Left lung (tissue), 4 donors: ENCODE measurements at regions not wholly inside any gene's neighbourhood (a gene's known extent, or its start where the extent isn't known, plus 50 kb on each side); places are given as distances from the start of the nearest gene placed in this dataset.
"Not testable (repeated sequence)": the region's sequence is repeated elsewhere in the genome, so short reads cannot be mapped to it uniquely, and the experiment has no call there.

Experiments
- ATAC-seq: fragments of 200-7000 bp; cut with Tn5 transposase; one replicate; pipeline ENCODE4 v1.9.1; 2020; ENCODE audit warnings: moderate library complexity
- DNase-seq, 4 donors: peaks; one replicate each; pipeline ENCODE4 v3.0.0-alpha.2; 2013 to 2020
- H3K27ac ChIP-seq, 2 donors: fragments of 200-600 bp; sonication (generic) in 1 of 2; one replicate each; pipeline versions ENCODE4 v1.5.0 to v1.8.0; 2020 to 2021
- H3K27me3 ChIP-seq, 2 donors: fragments of 200-600 bp; sonication (generic) in 1 of 2; one replicate each; pipeline versions ENCODE4 v1.5.0 to v1.8.0; 2020 to 2021
- H3K36me3 ChIP-seq, 2 donors: fragments of 200-600 bp; sonication (generic) in 1 of 2; one replicate each; pipeline versions ENCODE4 v1.5.0 to v1.8.0; 2020 to 2021
- H3K4me1 ChIP-seq, 2 donors: fragments of 200-600 bp; one replicate each; pipeline ENCODE4 v1.8.0; 2021
- H3K4me3 ChIP-seq, 2 donors: fragments of 200-600 bp; sonication (generic) in 1 of 2; one replicate each; pipeline versions ENCODE4 v1.5.0 to v1.8.0; 2020 to 2021; ENCODE audit warnings: mild to moderate bottlenecking in 1 of 2
- H3K9me3 ChIP-seq, 2 donors: fragments of 200-600 bp; sonication (generic) in 1 of 2; one replicate each; pipeline versions ENCODE4 v1.5.0 to v1.8.0; 2020 to 2021
- intact Hi-C, 2 donors: fragments of 100-400 bp; cut with DNase I; formaldehyde crosslinking; loops; one replicate each; pipeline versions ENCODE4 v1.11.2 to v1.14.2; 2022
- TF ChIP-seq, protein P1 (sequence below), 2 donors: fragments of 200-600 bp; sonication (generic) in 1 of 2; IDR thresholded peaks; one replicate each; pipeline versions ENCODE4 v1.5.0 to v1.8.0; 2021; ENCODE audit warnings: antibody characterized with exemption in 2 of 2
- donor health status: DM: no; HTN: yes; CAD: no.
- donor health status: DM: no; HTN: no; CAD: no.

DNA sequence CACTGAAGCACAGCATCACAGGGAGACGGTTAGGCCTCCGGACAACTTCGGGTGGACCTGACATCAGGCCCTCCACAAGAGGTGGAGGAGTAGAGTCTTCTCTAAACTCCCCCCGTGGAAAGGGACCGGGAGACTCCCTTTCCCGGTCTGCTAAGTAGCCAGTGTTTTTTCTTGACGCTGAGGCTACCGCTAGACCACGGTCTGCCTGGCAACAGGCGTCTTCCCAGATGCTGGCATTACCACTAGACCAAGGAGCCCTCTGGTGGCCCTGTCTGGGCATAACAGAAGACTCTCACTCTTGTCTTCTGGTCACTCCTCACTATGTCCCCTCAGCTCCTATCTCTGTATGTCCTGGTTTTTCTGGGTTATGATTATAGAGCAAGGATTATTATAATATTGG, 401.5 kb upstream of the MAGEC2 start:
- H3K36me3 ChIP-seq, H3K4me1 ChIP-seq, H3K27ac ChIP-seq, H3K9me3 ChIP-seq, intact Hi-C loops, H3K4me3 ChIP-seq, ATAC-seq, H3K27me3 ChIP-seq, DNase-seq: not testable (repeated sequence)
- TF ChIP-seq, protein P1, sequence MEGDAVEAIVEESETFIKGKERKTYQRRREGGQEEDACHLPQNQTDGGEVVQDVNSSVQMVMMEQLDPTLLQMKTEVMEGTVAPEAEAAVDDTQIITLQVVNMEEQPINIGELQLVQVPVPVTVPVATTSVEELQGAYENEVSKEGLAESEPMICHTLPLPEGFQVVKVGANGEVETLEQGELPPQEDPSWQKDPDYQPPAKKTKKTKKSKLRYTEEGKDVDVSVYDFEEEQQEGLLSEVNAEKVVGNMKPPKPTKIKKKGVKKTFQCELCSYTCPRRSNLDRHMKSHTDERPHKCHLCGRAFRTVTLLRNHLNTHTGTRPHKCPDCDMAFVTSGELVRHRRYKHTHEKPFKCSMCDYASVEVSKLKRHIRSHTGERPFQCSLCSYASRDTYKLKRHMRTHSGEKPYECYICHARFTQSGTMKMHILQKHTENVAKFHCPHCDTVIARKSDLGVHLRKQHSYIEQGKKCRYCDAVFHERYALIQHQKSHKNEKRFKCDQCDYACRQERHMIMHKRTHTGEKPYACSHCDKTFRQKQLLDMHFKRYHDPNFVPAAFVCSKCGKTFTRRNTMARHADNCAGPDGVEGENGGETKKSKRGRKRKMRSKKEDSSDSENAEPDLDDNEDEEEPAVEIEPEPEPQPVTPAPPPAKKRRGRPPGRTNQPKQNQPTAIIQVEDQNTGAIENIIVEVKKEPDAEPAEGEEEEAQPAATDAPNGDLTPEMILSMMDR (IDR thresholded peaks at IDR 0.05) = peak in 1 of 2 donors; percentile 23

DNA sequence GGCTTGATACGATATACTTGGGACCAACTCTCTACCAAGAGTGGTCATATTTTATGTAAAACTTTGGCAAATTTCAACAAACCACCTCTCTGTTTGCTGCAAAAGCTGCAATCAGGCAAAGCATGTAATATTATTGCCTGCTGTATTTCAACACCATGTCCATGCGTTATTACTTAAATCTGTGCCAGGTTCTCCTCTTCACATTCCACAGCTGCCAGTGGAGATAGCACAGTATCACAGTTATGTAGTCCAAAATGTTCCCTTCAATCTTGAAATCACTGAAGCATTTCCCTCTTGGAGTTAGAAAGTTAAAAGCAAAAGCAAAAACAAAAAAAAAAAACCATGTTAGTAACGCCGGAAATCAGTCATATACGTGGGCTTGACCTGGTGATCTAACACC, 396.7 kb upstream of the MAGEC2 start:
- TF ChIP-seq, protein P1 (IDR thresholded peaks at IDR 0.05) = no peak
- intact Hi-C loops = no loop called here
- H3K27me3 ChIP-seq = no peaks in the 10 kb centered on the region
- DNase-seq (no peak), ATAC-seq (no peak)
- no peak overlapping the region for H3K27ac ChIP-seq
- no peak overlapping the region for H3K4me3 ChIP-seq
- no peaks in the 10 kb centered on the region for H3K36me3 ChIP-seq
- no peaks in the 10 kb centered on the region for H3K9me3 ChIP-seq
- no peaks in the 10 kb centered on the region for H3K4me1 ChIP-seq

DNA sequence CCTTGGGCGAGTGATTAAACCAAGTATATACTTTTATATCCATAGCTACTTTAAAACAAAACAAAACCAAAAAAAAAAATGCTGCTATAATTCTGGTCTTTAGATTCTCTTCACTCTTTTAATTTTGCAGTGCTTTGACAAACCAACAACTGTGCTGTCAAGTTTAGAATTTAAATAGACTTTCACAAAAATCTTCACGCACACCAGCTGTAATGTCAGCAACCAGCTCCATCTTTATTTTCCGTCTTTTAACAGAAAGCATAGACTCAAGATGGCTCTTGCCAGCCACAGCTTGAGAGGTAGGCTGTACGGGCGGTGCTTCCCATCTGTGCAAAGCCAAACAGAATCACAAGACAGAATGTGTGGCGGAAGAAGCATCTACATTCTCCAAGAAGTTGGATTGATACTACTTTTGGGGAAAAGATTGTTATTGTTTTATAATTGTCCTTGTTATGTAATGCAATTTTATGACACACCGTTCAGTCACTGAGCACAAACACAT, 388.3 kb upstream of the MAGEC2 start:
- H3K4me3 ChIP-seq = no peak overlapping the region
- ATAC-seq = no peak
- H3K4me1 ChIP-seq = no peaks in the 10 kb centered on the region
- TF ChIP-seq, protein P1 (IDR thresholded peaks at IDR 0.05) = no peak
- intact Hi-C loops = no loop called here
- H3K27ac ChIP-seq = no peak overlapping the region
- no peaks in the 10 kb centered on the region for H3K36me3 ChIP-seq
- no peaks in the 10 kb centered on the region for H3K27me3 ChIP-seq
- no peaks in the 10 kb centered on the region for H3K9me3 ChIP-seq
- no peak for DNase-seq

DNA sequence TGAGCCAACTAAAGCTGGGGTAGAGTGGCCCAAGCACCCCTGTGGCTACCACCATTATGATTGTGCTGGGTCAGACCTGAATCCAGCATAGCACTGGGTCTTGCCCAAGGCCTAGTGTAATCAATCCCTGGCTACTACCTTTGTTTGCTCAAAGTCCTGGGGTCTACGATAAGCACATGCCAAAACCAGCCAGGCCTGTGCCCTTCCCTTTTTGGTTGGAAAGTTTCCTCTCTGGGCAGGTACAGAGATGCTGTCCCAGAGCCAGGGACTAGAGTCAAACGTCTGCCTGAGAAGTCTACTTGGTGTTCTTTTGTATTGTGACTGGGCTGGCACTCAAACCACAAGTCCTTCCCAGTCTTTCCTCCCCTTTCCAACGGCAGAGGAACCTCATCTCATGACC, 371.5 kb upstream of the MAGEC2 start:
- no peak for DNase-seq
- no peaks in the 10 kb centered on the region for H3K4me1 ChIP-seq
- peaks cover 0 to 5% of the 10 kb centered on the region in 2 donors for H3K9me3 ChIP-seq
- no peak overlapping the region for H3K27ac ChIP-seq
- no peaks in the 10 kb centered on the region for H3K27me3 ChIP-seq
- H3K4me3 ChIP-seq = no peak overlapping the region
- intact Hi-C loops = no loop called here
- H3K36me3 ChIP-seq = no peaks in the 10 kb centered on the region
- TF ChIP-seq, protein P1 (IDR thresholded peaks at IDR 0.05) = no peak
- ATAC-seq = no peak

DNA sequence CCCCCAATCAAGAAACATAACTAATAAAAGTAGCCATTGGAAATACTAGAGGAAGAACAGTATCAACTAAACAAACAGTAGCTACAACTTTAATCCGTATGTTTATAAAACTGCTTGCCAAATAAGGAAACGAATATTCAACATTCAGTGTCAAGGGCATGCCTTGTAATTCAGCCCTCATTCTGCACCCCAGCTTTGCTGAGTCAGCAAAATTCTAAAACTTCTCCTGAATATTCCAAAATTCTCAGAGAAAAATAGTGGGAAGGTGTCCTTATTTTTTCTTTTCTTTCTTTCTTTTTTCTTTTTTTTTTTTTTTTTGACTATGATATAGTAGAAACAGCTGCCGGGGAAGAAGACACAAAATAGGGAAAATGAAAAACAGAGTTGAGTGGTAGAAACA, 344.8 kb upstream of the MAGEC2 start:
- H3K27ac ChIP-seq = no peak overlapping the region
- intact Hi-C loops = no loop called here
- DNase-seq (no peak), ATAC-seq (no peak)
- no peaks in the 10 kb centered on the region for H3K9me3 ChIP-seq
- H3K36me3 ChIP-seq = no peaks in the 10 kb centered on the region
- H3K4me1 ChIP-seq = no peaks in the 10 kb centered on the region
- H3K27me3 ChIP-seq = no peaks in the 10 kb centered on the region
- no peak overlapping the region for H3K4me3 ChIP-seq
- TF ChIP-seq, protein P1 (IDR thresholded peaks at IDR 0.05) = no peak
